SKM-1 treated with dmso at 0.1 percent for 144 hours (cell line): ENCODE measurements at regions not wholly inside any gene's neighbourhood (a gene's known extent, or its start where the extent isn't known, plus 50 kb on each side); places are given as distances from the start of the nearest gene placed in this dataset.
"Not testable (repeated sequence)": the region's sequence is repeated elsewhere in the genome, so short reads cannot be mapped to it uniquely, and the experiment has no call there.

Experiments used
- DNase-seq: peaks from one replicate; lab custom pipeline; 2025; ENCODE audit not compliant: unreplicated experiment; lab: John Stamatoyannopoulos, UW

- DNase-seq, result no peak
Observed at GRCh38 chr3:153785901-153786300, 335.3 kb upstream of the ARHGEF26 start.

GRCh38 chr3:153789380-153789779 is 331.8 kb upstream of the ARHGEF26 start:
- no peak for DNase-seq

GRCh38 chr3:153797056-153797455 is 324.1 kb upstream of the ARHGEF26 start:
- DNase-seq, result not testable (repeated sequence)

- DNase-seq, result no peak
Observed at GRCh38 chr3:153809097-153809496, 312.1 kb upstream of the ARHGEF26 start.

GRCh38 chr3:153818338-153818737 is 302.9 kb upstream of the ARHGEF26 start:
- DNase-seq, result no peak

DNA sequence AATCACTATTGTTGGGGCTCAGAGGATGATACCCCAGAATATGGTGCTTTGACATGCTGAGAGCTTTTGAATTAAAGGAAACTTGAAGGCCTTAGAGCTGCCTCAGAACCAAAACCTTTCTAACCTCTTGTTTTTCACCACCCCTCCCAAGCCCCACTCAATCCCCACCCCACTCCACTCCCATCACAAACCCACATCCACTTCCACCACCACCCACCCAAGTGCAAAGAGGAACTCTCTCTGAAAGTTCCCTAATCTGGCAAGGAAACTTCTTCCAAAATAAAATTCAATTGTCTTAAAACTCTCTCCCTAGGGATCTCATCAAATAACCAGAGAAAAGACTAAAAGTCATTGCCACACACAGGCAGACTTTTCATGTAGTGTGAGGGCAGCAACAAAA is 301.2 kb upstream of the ARHGEF26 start:
- no peak for DNase-seq

DNA sequence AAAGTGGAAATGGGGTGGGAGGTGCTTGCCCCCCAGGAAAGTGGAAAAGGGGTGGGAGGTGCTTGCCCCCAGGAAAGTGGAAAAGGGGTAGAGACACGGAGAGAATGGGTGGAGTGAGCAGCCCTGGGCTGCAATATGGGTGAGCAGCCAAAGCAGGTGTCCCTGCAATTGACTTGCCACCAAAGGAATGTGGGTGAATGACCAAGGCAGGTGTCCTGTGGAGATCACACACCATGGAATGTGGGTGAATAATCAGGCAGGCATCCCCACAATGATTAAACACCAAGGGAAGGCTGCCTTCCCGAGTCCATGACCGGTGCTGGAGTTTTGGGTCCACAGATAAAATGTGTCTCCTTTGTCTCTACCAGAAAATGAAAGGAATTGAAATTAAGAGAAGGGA is 292.8 kb upstream of the ARHGEF26 start:
- DNase-seq, result not testable (repeated sequence)

GRCh38 chr3:153829606-153830170 is 291.5 kb upstream of the ARHGEF26 start:
- no peak for DNase-seq

DNA sequence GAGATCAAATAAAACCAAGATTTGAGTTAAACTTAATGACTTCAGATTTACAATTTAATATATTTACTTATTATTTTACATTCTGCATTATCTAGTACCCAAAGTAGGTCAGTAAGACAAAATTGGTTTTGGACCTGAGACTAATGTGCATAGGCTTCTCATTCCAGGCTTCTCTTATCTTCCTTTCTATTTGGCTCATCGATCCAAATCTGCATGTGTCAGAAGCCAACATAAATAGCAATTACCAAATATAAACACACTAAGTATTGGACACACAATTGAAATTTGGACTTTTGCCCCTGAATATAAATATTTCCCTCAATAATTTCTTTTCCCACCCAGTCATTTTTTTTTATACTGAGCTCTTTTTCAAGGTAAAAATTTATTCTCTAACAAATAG is 290.6 kb upstream of the ARHGEF26 start:
- no peak for DNase-seq

- DNase-seq, result no peak
Observed at GRCh38 chr3:153835540-153835939, 285.6 kb upstream of the ARHGEF26 start.

DNA sequence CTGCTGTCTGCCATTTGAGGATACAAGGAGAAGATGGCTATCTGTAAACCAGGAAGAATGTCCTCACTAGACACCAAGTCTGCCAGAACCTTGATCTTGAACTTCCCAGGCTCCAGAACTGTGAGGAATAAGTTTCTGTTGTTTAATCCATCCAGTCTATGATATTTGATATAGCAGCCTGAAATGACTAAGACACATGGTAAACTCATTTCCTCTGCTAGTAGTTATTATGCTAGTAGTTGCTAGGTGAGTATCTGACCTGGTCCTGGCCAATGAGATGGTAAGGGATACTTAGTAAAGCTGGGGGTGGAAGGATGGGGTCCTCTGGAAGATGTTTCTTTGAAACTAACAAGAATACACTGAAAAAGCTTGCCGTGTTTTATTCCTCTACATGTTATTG is 280.7 kb upstream of the ARHGEF26 start:
- DNase-seq, result no peak

GRCh38 chr3:153843994-153844393 is 277.2 kb upstream of the ARHGEF26 start:
- DNase-seq, result no peak

DNA sequence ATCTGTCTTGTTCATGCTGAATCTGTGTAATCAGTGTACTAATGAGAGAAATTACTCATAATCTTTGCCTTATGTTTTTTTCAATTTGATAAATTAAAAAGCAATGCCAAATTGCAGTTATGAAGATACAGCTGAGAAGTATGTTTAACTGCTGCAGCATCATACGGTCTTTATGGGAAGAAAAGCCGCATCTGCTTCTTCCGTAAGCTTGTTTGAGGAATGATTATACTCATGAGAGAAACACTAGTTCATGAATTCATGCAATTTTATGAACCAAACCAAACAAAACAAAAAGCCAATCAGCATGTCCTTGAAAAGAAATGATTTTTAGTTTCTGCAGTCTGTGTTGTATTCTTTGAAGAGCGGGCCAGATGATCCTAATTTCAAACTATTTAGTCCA is 275.9 kb upstream of the ARHGEF26 start:
- no peak for DNase-seq

GRCh38 chr3:153848702-153849101 is 272.5 kb upstream of the ARHGEF26 start:
- DNase-seq, result no peak

DNA sequence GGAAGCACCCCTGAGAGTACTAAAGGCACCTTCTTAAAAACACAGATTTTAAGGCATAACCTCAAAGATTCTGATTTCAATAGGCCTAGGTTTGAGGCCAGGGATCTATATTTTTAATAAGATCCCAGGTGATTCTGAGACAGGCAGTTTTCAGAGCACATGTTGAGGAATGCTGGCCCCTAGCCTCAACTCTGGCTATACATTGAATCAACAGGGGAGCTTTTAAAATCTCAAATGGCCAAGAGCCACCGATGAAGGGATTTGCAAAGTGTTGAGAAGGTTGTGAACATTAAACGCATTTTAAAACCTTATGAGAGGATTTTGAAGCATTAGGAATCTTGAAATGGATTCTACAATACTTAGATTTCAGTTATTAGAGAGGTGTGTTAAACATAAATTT is 268.8 kb upstream of the ARHGEF26 start:
- DNase-seq, result no peak

DNA sequence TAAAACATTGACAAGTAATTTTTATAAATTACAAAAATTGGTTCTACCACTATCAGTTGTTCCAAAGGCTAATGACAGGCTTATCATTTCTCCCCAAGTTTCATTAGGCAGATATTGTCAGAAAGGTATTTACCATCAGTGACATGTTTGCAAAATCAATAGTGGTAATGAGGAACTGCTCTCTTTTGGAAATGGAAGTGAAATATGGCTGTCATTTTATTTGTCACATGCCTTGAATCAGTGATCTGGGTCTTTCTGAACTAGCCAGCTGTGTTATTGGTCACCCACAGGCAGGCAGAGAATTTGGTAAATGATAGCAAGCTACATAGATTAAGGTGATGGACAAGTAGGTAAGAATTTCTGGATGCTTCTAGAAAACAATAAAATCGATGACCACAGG is 268.0 kb upstream of the ARHGEF26 start:
- DNase-seq, result no peak

GRCh38 chr3:153855772-153856171 is 265.4 kb upstream of the ARHGEF26 start:
- DNase-seq, result no peak

DNA sequence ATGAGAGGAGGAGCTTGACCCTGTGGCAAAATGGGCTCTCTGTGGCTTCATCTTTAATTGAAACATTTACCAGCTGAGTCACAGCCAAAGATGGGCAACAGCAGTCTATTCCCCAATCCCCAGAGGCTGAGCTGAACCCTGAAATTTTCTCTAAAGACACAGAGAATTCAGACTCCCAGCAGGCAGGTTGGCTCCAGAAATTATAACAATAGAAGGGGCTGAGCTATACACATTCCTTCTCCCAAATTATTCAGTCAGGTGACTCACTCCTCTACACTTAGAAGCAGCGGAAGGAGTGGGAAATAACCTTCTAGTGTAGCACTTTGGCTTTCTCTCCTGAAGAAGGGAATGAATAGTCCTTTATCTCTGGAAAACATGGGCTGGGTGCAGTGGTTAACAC is 264.3 kb upstream of the ARHGEF26 start:
- DNase-seq, result no peak

DNA sequence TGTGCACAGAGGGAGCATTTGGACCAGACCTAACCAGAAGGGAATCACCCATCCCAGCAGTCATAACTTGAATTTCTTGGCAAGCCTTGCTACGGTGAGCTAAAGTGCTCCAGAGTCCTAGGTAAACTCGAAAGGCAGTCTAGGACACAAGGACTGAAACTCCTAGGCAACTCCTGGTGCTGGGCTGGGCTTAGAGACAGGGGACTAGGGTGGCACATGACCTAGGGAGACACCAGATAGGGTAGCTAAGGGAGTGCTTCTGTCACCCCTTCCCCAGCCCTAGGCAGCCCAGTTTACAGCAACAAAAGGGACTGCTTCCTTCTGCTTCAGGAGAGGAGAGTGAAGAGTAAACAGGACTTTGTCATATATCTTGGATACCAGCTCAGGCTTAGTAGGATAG is 256.4 kb upstream of the ARHGEF26 start:
- no peak for DNase-seq

DNA sequence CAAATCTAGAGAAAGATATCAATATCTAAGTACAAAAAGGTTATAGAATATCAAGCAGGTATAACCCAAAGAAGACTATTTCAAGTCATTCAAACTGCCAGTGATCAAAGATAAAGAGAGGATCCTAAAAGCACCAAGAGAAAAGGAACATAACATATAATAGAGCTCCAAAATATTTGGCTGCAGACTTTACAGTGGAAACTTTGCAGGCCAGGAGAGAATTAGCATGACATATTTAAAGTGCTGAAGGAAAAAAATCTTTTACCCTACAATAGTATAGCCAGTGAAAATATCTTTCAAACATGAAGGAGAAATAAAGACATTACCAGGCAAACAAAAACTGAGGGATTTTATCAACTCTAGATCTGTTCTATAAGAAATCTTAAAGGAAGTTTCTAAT is 254.3 kb upstream of the ARHGEF26 start:
- no peak for DNase-seq

DNA sequence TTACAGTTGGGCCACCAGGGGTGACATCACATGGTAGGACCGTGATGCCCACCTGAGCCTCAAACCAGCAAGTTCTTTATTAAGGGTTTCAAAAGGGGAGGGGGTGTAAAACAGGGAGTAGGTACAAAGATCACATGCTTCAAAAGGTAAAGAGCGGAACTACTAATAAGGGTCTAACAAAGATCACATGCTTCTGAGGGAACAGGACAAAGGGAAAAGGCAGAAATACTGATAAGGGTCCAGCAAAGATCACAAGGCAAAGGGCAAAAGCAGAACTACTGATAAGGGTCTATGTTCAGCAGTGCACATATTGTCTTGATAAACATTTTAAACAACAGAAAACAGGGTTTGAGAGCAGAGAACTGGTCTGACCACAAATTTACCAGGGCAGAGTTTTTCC is 246.8 kb upstream of the ARHGEF26 start:
- DNase-seq, result not testable (repeated sequence)

GRCh38 chr3:153880493-153880892 is 240.7 kb upstream of the ARHGEF26 start:
- DNase-seq, result no peak

- DNase-seq, result no peak
Observed at GRCh38 chr3:153881201-153881600, 240.0 kb upstream of the ARHGEF26 start.

DNA sequence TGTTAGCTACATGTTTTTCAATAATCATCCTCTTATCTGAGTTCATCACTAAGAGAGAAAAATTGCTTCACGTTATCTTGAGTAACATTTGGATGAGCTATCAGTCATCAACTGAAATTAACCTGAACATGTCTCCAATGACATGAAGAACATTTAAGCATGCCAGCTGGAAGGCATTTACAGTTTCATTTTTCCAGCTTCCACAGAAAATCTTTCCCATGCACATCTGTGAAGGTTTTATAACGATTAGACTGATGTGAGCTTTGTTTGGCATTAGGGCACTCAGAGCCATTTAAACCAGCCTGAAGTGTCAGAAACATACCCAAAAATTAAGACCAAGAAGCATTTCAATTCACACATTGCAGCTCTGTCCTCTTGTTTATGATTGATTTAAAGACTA is 235.8 kb upstream of the ARHGEF26 start:
- no peak for DNase-seq
